ENCODE measurements at regions not wholly inside any gene's neighbourhood (a gene's known extent, or its start where the extent isn't known, plus 50 kb on each side); places are given as distances from the start of the nearest gene placed in this dataset.

DNA sequence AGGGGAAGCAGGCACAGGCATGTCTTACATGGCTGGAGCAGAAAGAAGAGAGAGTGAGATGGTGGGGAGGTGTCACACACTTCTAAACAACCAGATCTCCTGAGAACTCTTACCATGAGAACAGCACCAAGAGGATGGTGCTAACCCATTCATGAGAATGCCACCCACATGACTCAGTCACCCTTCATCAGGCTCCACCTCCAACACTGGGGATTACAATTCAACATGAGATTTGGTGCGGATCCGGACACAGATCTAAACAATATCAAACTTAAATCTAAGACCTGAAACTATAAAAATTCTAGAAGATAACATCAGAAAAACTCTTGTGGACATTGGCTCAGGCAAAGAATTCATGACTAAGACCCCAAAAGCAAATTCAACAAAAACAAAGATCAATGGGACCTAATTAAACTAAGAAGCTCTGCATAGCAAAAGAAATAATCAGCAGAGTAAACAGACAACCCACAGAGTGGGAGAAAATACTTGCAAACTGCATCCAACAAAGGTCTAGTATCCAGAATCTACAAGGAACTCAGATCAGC is 65.4 kb downstream of the SPATA31C2 start:
- Mint-ChIP-seq H3K4me3 (no peak overlapping the region), H3K27ac (no peak overlapping the region), H3K4me1 (peaks cover 20% of the 10 kb centered on the region), H3K9me3 (no peaks in the 10 kb centered on the region), H3K36me3 (ENCODE audit: low read depth) (no peaks in the 10 kb centered on the region), H3K27me3 (ENCODE audit: low read depth) (peaks cover 1% of the 10 kb centered on the region)
- TF ChIP-seq, protein P1, sequence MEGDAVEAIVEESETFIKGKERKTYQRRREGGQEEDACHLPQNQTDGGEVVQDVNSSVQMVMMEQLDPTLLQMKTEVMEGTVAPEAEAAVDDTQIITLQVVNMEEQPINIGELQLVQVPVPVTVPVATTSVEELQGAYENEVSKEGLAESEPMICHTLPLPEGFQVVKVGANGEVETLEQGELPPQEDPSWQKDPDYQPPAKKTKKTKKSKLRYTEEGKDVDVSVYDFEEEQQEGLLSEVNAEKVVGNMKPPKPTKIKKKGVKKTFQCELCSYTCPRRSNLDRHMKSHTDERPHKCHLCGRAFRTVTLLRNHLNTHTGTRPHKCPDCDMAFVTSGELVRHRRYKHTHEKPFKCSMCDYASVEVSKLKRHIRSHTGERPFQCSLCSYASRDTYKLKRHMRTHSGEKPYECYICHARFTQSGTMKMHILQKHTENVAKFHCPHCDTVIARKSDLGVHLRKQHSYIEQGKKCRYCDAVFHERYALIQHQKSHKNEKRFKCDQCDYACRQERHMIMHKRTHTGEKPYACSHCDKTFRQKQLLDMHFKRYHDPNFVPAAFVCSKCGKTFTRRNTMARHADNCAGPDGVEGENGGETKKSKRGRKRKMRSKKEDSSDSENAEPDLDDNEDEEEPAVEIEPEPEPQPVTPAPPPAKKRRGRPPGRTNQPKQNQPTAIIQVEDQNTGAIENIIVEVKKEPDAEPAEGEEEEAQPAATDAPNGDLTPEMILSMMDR (IDR thresholded peaks at IDR 0.05; ENCODE audit: unreplicated experiment in 3 of 3): no peak

DNA sequence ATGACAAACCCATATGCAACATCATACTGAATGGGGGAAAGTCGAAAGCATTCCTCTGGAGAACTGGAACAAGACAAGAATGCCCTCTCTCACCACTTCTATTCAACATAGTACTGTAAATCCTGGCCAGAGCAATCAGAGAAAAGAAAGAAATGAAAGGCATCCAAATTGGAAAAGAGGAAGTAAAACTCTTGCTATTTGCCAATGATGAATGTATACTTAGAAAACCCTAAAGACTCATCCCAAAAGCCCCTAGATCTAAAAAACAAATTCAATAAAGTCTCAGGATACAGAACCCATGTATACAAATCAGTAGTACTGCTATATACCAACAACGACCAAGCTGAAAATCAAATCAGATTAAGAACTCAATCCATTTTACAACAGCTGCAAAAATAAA is 66.9 kb downstream of the SPATA31C2 start:
- H3K27me3 Mint-ChIP-seq (ENCODE audit: low read depth): peaks cover 7% of the 10 kb centered on the region
- peaks cover 10% of the 10 kb centered on the region for H3K4me1 Mint-ChIP-seq
- H3K27ac Mint-ChIP-seq: no peak overlapping the region

DNA sequence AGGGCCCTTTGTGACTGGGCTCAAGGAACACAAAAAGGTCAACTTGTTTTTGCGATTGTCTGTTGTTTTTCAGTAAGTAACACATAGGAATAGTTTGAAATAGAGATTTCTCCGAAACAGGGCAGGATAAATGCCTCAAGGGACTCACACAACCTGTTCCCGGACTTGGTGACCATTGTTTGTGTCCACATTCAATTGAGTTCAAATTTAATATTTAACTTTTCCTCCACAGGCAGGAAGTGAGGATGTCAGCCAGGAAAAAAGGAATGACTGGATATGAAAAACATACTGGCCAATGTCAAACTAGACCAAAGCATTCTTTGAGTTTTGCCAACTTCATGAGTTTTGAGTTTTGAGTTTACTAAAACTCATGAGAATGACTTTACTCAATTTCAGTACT is 72.7 kb downstream of the SPATA31C2 start:
- Mint-ChIP-seq H3K27me3 (ENCODE audit: low read depth) (peaks cover 7% of the 10 kb centered on the region), H3K36me3 (ENCODE audit: low read depth) (no peaks in the 10 kb centered on the region), H3K27ac (peak overlapping the region in 2 of 3 experiments; percentile 69 to 81), H3K4me1 (no peaks in the 10 kb centered on the region), H3K4me3 (no peak overlapping the region), H3K9me3 (no peaks in the 10 kb centered on the region)
- TF ChIP-seq, protein P1 (IDR thresholded peaks at IDR 0.05; ENCODE audit: unreplicated experiment in 3 of 3): no peak

More for the DNA sequence above, 66.9 kb downstream of the SPATA31C2 start:
- Mint-ChIP-seq H3K36me3 (ENCODE audit: low read depth) (no peaks in the 10 kb centered on the region), H3K4me3 (no peak overlapping the region), H3K9me3 (no peaks in the 10 kb centered on the region)
- TF ChIP-seq, protein P1 (IDR thresholded peaks at IDR 0.05; ENCODE audit: unreplicated experiment in 3 of 3): no peak

DNA sequence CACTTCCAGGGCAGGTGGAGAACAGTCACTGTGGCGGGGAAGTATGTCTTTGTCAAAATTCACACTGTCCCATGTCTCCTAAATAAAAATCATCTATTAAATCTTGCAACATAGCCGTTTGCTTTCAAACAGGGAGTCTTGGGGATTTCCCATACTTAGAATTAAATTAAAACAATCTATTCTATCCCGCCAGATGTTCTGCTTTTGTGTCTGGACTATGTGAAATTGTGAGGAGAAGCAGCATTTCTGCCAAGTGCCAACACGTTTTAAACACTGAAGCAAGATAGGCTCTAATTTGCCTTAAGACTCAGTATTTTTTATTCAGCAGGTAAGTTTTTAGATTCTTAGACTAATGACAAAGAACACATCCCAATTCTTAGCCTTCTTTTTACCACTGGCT is 73.7 kb downstream of the SPATA31C2 start:
- peaks cover 7% of the 10 kb centered on the region for H3K27me3 Mint-ChIP-seq (ENCODE audit: low read depth)
- H3K36me3 Mint-ChIP-seq (ENCODE audit: low read depth): no peaks in the 10 kb centered on the region
- no peak overlapping the region for H3K27ac Mint-ChIP-seq
- TF ChIP-seq, protein P1 (IDR thresholded peaks at IDR 0.05; ENCODE audit: unreplicated experiment in 3 of 3): no peak
- H3K4me3 Mint-ChIP-seq: no peak overlapping the region
- H3K9me3 Mint-ChIP-seq: no peaks in the 10 kb centered on the region
- H3K4me1 Mint-ChIP-seq: no peaks in the 10 kb centered on the region

DNA sequence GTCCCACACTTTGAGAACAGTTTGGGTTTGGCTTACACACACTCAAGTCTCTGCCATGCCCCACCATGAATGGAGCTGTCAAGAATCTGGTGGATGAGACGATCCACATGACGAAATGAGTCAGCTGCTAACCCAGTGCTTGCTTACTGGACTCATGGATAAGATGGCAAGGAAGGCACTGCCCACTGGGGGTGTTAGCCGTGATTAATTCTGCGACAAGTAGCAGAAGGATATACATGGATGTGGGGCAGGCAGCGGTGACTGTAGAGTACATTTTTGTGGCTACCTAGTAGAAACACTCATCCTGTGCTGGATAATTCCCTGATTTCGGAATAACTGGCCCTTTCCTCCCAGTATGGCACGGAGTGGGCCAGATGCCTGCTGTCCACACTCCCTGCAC is 77.5 kb downstream of the SPATA31C2 start:
- Mint-ChIP-seq H3K9me3 (no peaks in the 10 kb centered on the region), H3K27ac (no peak overlapping the region), H3K27me3 (ENCODE audit: low read depth) (peaks cover 4% of the 10 kb centered on the region), H3K4me3 (no peak overlapping the region), H3K4me1 (no peaks in the 10 kb centered on the region), H3K36me3 (ENCODE audit: low read depth) (no peaks in the 10 kb centered on the region)
- TF ChIP-seq, protein P1 (IDR thresholded peaks at IDR 0.05; ENCODE audit: unreplicated experiment in 3 of 3): no peak

DNA sequence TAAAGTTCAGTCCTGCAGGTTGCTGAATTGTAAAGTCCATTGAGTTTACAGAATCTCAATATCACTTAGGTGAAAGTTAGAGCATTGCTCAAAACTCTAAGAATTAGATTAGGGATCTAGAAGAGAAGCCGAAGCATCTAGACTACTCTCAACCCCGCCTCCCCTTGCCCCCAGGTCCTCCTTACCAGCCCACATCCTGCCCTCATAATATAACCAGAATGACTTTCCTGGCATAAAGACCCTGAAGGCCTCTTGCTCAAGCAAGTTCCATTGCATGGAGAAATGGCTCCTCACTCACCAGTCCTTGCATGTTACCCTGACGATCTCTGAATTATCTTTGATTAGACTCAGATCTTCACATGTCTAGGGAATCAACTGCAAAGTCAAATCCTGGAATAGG is 78.8 kb downstream of the SPATA31C2 start:
- H3K4me1 Mint-ChIP-seq: no peaks in the 10 kb centered on the region
- TF ChIP-seq, protein P1 (IDR thresholded peaks at IDR 0.05; ENCODE audit: unreplicated experiment in 3 of 3): no peak
- no peak overlapping the region for H3K4me3 Mint-ChIP-seq
- no peak overlapping the region for H3K27ac Mint-ChIP-seq
- peaks cover 4% of the 10 kb centered on the region for H3K27me3 Mint-ChIP-seq (ENCODE audit: low read depth)
- H3K36me3 Mint-ChIP-seq (ENCODE audit: low read depth): no peaks in the 10 kb centered on the region
- no peaks in the 10 kb centered on the region for H3K9me3 Mint-ChIP-seq

All from nephron (organoid).